Stimulated activated CD4-positive, alpha-beta T cell treated with anti-CD3 and anti-CD28 coated beads, TNF-alpha, amount 100 ng/mL, for 4 hours (primary cell): ENCODE measurements at regions not wholly inside any gene's neighbourhood (a gene's known extent, or its start where the extent isn't known, plus 50 kb on each side); places are given as distances from the start of the nearest gene placed in this dataset.
"Not testable (repeated sequence)": the region's sequence is repeated elsewhere in the genome, so short reads cannot be mapped to it uniquely, and the experiment has no call there.

Experiments
- DNase-seq, 3 experiments: peaks; one replicate each; pipeline ENCODE4 v3.0.0-alpha.2; 2020; ENCODE audit warnings: low read depth in 3 of 3

DNA sequence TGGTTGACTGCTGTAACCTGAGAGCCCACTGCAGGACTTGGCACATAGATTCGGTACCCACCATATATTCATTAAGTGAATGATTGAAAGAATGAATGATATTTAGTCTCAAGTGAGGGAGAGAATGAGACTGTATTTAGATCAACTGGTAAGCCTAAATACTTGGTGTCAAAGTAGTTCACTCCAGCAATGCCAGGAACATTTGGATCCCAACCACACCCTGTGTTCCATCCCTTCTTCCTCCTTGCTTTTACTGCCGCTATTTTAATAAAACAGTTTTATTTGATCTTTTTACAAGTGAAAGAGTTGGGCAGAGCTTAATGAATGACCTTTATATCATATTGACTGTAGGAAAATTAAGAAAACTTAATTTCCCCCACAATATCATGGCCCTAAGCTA lies 473.6 kb upstream of the CBLB start:
- no peak for DNase-seq

GRCh38 chr3:106343811-106344210 lies 475.0 kb upstream of the CBLB start:
- DNase-seq: no peak

DNA sequence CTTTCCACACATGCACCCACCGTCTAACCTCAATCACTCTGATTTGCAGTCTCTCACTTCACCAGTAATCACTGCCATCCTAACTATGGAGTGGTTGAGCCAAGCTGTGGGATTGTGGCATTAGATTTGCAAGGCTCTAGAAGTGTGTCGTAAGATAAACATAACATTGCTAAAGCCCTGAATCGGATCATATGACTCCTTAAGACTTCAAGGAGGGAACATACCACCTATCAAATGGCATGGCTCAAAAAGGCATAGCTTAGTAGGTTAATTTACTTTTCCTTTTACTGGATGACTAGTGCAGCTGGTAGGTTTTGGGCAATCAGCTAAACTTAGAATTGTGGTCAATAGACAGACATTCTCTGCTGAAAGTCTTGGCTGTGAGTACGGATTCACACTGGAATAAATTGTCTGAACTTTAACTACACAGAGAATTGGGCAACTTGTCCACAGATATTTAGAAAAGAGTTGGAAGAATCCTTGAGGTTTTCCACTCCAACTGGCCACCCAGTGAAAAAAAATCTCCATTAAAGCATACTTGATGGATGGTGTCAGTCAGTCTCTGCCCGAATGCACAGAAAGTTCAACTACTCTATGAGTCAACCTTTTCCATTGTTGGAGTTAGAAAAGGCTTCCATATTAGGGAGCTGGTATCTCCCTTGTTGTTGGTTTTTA lies 476.7 kb upstream of the CBLB start:
- no peak for DNase-seq

DNA sequence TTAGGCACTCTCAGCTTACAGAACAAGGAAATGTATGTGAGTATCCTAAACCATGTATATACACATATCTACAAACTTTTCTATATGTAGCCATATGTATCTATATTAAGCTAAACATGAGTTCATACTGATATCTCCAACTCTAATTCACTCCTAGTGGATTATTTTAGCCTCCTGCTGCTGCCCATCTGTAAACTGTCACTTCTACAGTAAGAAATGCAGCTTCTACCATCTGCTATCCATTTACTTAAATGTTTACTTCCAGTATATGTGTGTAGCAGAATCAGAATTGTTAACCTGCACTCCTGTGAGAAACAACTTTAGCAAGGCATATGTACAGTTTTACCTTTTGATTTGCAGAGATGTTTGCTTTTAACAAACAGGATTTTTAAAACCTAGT lies 478.5 kb upstream of the CBLB start:
- no peak for DNase-seq

DNA sequence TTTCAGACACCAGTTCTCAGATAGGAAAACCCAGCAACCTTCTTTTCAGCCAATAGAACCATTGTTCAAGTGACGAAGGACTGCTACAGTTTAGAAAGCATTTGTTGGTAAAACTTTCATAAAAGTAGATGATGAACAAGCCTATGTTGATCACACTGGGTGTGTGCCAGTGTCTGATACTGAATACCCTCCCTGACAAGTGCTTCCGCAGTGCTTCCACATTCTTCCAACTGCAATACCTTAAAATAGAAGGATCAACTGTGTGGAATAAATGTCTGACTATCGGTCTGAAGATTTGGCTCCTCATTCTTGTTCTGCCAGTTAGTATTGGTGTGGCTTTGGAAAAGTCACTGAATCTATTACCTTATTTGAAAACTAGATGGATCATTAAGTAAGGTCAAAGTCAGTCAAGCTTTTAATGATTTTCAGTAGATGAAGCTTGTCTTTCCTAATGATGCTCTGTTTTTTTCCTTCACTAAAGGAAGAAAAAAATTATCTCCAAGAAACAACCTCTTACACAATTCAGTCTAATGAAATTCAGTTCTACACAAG lies 479.4 kb upstream of the CBLB start:
- no peak for DNase-seq

GRCh38 chr3:106349191-106349881 lies 480.5 kb upstream of the CBLB start:
- DNase-seq: no peak

DNA sequence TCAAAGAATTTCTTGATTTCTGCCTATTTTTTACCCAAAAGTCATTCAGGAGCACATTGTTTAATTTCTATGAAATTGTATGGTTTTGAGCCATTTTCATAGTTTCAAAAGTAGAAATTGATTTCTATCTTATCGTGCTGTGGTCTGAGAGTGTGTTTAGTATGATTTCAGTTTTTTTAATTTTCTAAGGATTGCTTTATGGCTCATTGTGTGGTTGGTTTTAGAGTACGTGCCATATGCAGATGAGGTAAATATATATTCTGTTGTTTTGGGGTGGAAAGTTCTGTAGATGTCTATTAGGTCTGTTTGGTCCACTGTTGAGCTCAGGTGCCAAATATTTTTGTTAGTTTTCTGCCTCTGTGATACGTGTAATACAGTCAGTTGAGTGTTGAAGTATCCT lies 487.1 kb upstream of the CBLB start:
- no peak for DNase-seq

- no peak for DNase-seq
Observed at GRCh38 chr3:106359692-106360091, 490.9 kb upstream of the CBLB start.

GRCh38 chr3:106360901-106361300 lies 492.1 kb upstream of the CBLB start:
- not testable (repeated sequence) for DNase-seq

DNA sequence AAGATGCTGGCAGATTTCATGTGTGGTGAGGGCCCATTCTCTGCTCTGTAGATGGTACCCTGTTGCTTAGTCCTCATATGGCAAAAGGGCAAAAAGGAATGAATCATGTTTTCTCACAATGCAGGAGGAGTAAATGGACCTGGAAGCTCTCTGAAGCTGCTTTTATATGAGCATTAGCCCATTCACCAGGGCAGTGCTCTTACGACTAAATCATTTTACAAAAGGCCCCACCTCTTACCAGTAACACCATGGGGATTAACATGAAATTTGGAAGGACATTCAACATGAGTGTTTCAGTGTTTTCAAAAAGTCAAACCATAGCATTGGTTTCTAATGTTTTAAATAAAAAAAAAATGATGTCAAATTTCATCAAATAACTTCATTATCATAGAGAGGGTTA lies 495.7 kb upstream of the CBLB start:
- no peak for DNase-seq

- no peak for DNase-seq
Observed at GRCh38 chr3:106365061-106365691, 496.4 kb upstream of the CBLB start.

GRCh38 chr3:106366352-106366751 lies 497.5 kb upstream of the CBLB start:
- no peak for DNase-seq

- DNase-seq: no peak
Observed at GRCh38 chr3:106367496-106367895, 498.7 kb upstream of the CBLB start.

DNA sequence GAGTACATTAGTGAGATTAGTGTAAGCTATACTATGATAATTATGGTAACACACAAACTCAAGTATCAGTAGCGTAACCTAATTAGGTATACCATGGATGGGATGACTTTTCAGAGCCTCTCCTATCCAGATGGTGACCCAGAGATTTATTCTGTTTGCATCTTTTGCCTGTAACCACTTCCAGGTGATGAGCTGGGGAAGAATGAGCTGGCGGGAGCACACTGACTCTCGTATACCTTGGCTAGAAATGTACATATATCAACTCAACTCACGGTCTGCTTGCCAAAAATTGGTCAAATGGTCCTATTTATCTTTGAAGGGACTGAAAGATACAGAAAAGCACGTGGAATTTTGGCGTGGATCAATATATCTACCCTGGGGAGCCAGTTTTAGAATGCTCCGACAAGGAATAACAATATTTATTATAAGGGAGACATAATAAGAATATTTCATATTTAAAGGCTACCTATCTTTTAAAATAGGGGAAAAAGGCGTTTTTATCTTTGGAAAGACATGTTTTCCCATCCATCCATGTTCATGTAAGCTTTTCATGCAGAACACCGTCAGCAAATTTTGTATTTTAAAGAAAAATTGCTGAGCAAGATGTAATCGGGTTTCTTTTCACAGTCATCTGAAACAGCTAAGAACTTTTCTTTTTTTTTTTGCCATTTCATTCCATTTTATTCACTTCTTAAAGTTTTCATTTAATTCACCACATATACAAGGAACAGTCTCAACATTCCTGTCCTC lies 502.6 kb upstream of the CBLB start:
- DNase-seq: no peak

DNA sequence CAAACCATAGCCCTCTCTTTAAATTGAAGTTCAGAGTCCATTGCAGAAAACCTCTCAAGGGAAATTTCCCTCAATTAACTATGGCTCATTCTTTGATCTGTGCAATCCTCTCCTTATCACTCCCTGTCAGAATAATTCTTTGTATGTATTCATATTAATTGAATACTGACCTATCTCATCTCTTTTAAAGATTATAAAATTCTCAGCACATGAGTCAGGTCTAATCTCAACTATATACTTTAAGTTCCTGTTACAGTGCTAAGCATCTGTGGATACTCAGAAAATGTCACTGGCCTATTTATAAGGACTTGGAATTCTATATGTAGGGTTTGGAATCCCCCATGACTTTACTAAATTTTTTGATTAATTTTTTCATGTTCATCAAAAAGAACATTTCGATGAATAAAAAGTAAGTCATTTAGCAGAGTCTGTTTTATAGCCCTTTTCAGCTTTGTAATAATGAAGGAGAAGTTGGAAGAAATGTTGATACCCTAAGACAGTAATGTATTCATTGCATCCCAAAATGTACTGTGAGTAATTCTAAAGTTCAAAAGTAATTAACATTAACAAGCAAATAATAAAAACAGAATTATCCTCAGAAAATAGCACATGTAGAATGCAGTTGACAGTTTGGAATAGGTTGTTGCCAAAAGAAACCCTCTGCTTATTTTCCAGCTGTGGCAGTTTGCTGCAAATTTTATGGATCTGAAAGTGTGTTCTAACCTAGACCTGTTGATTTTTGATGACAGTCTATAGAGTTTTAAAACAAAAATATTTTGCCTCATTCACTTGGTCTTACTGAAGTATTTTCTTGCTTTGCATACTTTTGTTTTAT lies 503.4 kb upstream of the CBLB start:
- no peak for DNase-seq

DNA sequence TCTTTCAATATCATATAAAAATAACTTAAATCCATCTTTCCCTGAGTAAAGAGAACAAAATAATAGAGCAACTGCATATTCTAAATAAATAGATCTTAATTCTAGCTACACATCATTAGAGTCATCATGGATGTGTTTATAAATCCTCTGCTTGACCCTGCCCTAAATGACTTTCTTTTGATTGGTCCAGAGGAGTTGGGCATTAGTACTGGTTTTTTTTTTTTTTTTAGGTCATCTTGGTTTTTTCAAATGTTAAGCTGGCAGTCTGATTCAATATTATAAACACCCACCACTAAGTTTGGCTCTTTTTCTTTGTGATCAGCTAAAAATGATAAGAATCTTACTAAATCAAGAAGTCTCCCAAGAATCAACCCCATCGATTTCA lies 504.0 kb upstream of the CBLB start:
- no peak for DNase-seq

DNA sequence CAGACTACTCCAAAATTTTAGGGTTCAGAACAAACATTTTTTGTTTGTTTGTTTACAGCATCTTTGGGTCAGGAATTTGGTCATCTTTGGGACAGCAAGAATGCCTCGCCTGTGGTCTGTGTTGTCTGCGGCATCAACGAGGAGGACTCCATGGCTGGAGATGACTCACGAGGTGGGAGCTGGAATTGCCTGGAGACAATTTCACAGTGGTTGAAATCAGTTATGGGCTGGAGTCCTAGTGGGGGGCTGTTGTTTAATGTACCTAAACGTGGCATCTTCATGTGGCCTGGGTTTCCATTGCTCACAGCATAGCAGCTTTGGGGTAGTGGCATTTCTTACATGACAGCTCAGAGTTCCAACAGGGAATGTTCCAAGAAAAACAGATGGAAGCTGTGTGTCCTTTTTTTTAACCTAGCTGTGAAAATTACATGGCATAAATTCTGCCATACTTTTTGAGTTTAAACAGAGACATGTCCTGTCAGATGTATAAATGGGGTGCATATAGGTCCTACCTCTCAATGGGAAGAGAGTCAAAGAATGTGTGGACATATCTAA lies 507.3 kb upstream of the CBLB start:
- DNase-seq: no peak

DNA sequence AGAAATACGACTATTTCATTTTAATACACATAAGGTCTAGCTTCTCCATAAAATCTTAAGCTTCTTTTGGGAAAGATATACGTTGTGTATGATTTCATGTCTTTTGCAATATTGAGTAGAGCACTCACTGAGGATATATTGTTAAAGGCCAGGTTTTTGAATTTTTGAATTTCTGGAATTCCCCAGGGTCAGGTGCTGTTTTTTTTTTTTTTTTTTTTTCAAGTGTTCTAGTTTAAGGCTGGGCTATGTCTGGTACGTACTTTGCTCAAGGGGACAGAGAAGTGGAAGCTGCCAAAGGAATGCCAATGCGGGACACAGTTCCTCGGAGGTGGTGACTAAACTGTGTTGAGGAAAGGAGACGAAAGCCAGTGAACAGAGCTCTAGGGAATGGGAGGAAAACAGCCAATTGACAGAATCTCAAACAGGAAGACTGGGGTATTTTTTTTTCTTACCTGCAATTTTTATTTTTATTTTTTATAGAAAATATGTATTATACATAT lies 510.5 kb upstream of the CBLB start:
- DNase-seq: no peak

DNA sequence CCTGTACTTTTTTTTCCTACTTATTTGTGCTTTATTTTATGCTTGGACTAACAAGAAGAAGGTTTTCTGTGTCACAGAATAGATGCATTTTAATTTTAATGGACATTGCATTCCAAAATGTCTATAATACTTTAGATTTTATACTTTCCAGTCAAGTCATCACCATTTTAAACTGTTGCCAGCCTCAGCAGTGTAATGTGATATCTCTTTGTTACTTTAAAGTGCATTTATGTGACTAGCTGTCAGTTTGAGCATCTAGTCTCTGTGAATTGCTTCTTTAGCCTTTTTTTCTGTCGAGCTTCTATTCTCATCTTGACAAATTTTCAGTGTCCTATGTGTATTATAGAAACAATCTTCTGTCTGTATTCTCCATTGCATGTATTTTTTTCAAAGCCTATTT lies 511.4 kb upstream of the CBLB start:
- no peak for DNase-seq

DNA sequence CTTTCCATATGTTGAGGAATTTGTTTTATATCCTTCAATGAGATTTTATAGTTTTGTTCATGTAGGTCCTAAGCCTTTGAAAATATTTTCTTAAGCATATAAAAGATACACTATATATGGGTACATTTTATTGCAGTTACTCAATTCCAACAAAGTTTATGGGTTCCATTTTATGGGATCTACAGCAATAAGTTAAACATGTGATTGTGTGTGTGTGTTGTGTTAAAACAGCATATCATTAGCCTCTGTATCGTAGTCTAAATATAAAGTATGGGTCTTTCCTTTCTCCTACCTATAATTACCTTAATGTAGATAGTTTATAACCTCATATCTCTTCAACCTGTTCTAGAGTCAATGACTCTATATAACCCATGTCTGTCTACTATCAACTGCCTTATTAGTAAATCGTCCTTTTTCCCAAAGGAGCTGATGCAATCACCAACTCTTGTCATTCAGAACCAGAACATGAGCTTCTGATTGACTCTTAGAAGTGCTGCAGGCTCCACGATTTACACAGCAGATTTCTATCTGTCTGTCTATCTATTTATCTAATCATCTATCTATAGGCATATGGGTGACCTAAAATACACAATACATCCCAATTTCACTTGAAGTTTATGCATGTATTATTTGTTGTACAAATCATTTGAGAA lies 512.6 kb upstream of the CBLB start:
- DNase-seq: no peak
